Pancreas (tissue), 10 donors: ENCODE measurements at regions not wholly inside any gene's neighbourhood (a gene's known extent, or its start where the extent isn't known, plus 50 kb on each side); places are given as distances from the start of the nearest gene placed in this dataset.

Experiments used
- ATAC-seq, 4 donors: fragments of 200-7000 bp; cut with Tn5 transposase; one replicate each; pipeline versions ENCODE4 v1.8.0 to v1.9.1; 2020; ENCODE audit warnings: mild to moderate bottlenecking in 4 of 4, moderate library complexity in 4 of 4
- DNase-seq, 6 donors: peaks; one replicate each; pipeline ENCODE4 v3.0.0-alpha.2; 2020
- FAIRE-seq: peaks from 2 replicates; lab custom pipeline; 2012; peaks lifted over from hg19 to GRCh38; lab: Jason Lieb, UNC
- H3K27ac ChIP-seq, 4 donors: fragments of 200-600 bp; sonication (generic); 1 replicate in 3 of 4; 2 replicates in 1 of 4; pipeline versions ENCODE4 v1.5.0 to v1.8.0; 2020
- H3K27me3 ChIP-seq, 4 donors: fragments of 200-600 bp; one replicate each; pipeline ENCODE4 v1.8.0; 2021
- H3K36me3 ChIP-seq, 3 donors: fragments of 200-600 bp; sonication (generic) in 1 of 3; one replicate each; pipeline versions ENCODE4 v1.5.0 to v1.8.0; 2020 to 2021
- H3K4me1 ChIP-seq, 3 donors: fragments of 200-600 bp; one replicate each; pipeline ENCODE4 v1.8.0; 2021
- H3K4me3 ChIP-seq, 4 donors: fragments of 200-600 bp; sonication (generic) in 2 of 4; one replicate each; pipeline versions ENCODE4 v1.5.0 to v1.8.0; 2020 to 2021
- H3K9me3 ChIP-seq, 4 donors: fragments of 200-600 bp; one replicate each; pipeline ENCODE4 v1.8.0; 2021
- CTCF ChIP-seq, 4 donors: fragments of 200-600 bp; sonication (generic) in 3 of 4; IDR thresholded peaks; one replicate each; pipeline versions ENCODE4 v1.5.0 to v1.8.0; 2021; ENCODE audit warnings: antibody characterized with exemption in 4 of 4
- WGBS, 2 donors: extraction: QIAGEN DNeasy Blood & Tissue Kit; methylation state at CpG; one replicate each; pipeline ENCODE4 v1.1.7; 2013; 5-methylcytosine and 5-hydroxymethylcytosine counted together
- intact Hi-C, 3 donors: fragments of 100-400 bp; cut with DNase I; formaldehyde crosslinking; loops; one replicate each; pipeline versions ENCODE4 v1.11.1 to v1.14.2; 2022
- donor health status: healthy with polysubstance abuse.
- donor health status: DM: no; HTN: no; CAD: no; lungs with moderate emphysema.
- donor health status: DM: no; HTN: no; CAD: no.
- donor health status: control.
- donor health status: control.
- donor health status: Bipolar disorder and iron deficiency.
- donor health status: DM: yes; HTN: yes; CAD: no.
- donor health status: DM: no; HTN: no; CAD: no.
- donor health status: DM: no; HTN: no; CAD: no.
- donor health status: DM: yes; HTN: yes; CAD: no.

- ATAC-seq (no peak), FAIRE-seq (no peak), DNase-seq (no peak)
- H3K36me3 ChIP-seq, result no peaks in the 10 kb centered on the region
- intact Hi-C loops, result no loop called here
- TF ChIP-seq CTCF (IDR thresholded peaks at IDR 0.05), result no peak
- no peaks in the 10 kb centered on the region for H3K9me3 ChIP-seq
- no peaks in the 10 kb centered on the region for H3K27me3 ChIP-seq
- H3K27ac ChIP-seq, result no peak overlapping the region
- no peak overlapping the region for H3K4me3 ChIP-seq
- 87 to 97% methylated on average over 1 of the region's 1 CpG for WGBS, 2 donors
- H3K4me1 ChIP-seq, result no peaks in the 10 kb centered on the region
These were observed 327.3 kb upstream of the MARCKS start for GRCh38 chr6:113529879-113530278.

- FAIRE-seq (no peak), DNase-seq (no peak), ATAC-seq (no peak)
- no peak for TF ChIP-seq CTCF (IDR thresholded peaks at IDR 0.05)
- intact Hi-C loops, result no loop called here
- Histone ChIP-seq H3K27me3 (no peaks in the 10 kb centered on the region), H3K9me3 (no peaks in the 10 kb centered on the region), H3K36me3 (no peaks in the 10 kb centered on the region), H3K4me3 (no peak overlapping the region), H3K4me1 (no peaks in the 10 kb centered on the region), H3K27ac (no peak overlapping the region)
- 92 to 93% methylated on average over 4 of the region's 4 CpGs for WGBS, 2 donors
These were observed 326.4 kb upstream of the MARCKS start for GRCh38 chr6:113530769-113531168.

- Histone ChIP-seq H3K27ac (no peak overlapping the region), H3K27me3 (no peaks in the 10 kb centered on the region), H3K4me3 (no peak overlapping the region), H3K4me1 (no peaks in the 10 kb centered on the region), H3K36me3 (no peaks in the 10 kb centered on the region), H3K9me3 (no peaks in the 10 kb centered on the region)
- no peak for ATAC-seq
- no peak for TF ChIP-seq CTCF (IDR thresholded peaks at IDR 0.05)
- no peak for FAIRE-seq
- no peak for DNase-seq
- intact Hi-C loops, result no loop called here
- WGBS, 2 donors, result 75 to 77% methylated on average over 2 of the region's 2 CpGs
These were observed 317.9 kb upstream of the MARCKS start for GRCh38 chr6:113539202-113539601.

- FAIRE-seq (no peak), ATAC-seq (no peak), DNase-seq (no peak)
- H3K9me3 ChIP-seq, result no peaks in the 10 kb centered on the region
- no peak overlapping the region for H3K27ac ChIP-seq
- no peaks in the 10 kb centered on the region for H3K27me3 ChIP-seq
- H3K4me1 ChIP-seq, result no peaks in the 10 kb centered on the region
- no peak for TF ChIP-seq CTCF (IDR thresholded peaks at IDR 0.05)
- H3K4me3 ChIP-seq, result no peak overlapping the region
- intact Hi-C loops, result no loop called here
- no peaks in the 10 kb centered on the region for H3K36me3 ChIP-seq
These were observed 317.5 kb upstream of the MARCKS start for GRCh38 chr6:113539623-113540022.

GRCh38 chr6:113540466-113540865 is 316.7 kb upstream of the MARCKS start:
- DNase-seq (no peak), FAIRE-seq (no peak), ATAC-seq (no peak)
- Histone ChIP-seq H3K27ac (no peak overlapping the region), H3K4me3 (no peak overlapping the region), H3K27me3 (no peaks in the 10 kb centered on the region), H3K9me3 (no peaks in the 10 kb centered on the region), H3K36me3 (no peaks in the 10 kb centered on the region), H3K4me1 (no peaks in the 10 kb centered on the region)
- intact Hi-C loops, result no loop called here
- no peak for TF ChIP-seq CTCF (IDR thresholded peaks at IDR 0.05)
